HG03196 (cell line): ENCODE measurements at regions not wholly inside any gene's neighbourhood (a gene's known extent, or its start where the extent isn't known, plus 50 kb on each side); places are given as distances from the start of the nearest gene placed in this dataset.

Experiments
- ATAC-seq: cut with Tn5 transposase; IDR thresholded peaks from one replicate; pipeline ENCODE4 v1.9.1; 2021; ENCODE audit not compliant: unreplicated experiment

DNA sequence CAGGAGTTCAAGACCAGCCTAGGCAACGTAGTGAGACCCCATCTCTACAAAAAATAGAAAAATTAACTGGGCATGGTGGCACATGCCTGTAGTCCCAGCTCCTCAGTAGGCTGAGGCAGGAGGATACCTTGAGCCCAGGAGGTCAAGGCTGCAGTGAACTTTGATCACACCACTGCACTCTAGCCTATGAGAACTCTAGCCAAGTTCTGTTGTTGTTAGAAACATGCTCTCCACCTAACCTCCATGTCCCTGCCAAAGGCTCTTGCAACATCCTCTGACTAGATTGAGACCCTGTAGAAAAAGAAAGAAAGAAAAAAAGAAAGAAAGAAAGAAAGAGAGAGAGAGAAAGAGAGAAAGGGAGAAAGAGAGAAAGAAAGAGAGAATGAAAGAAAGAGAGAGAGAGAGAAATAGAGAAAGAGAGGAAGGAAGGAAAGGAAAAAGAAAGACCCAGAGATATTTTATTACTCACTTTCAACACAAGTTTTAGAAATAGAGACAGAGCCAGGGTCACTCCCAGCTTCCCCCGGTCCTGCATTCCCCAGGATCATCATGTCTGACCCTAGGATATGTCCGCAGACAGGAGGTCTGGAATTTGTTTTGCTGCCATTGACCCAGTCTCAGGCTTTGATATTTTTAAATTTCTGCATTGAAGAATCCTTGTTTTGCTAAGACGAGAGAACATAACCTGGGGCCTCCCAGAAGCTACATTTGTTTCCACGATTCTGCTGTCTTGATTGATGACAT, 376.5 kb upstream of the CDH5 start:
- no peak for ATAC-seq

GRCh38 chr16:65988024-65988595, 378.4 kb upstream of the CDH5 start:
- ATAC-seq: no peak

DNA sequence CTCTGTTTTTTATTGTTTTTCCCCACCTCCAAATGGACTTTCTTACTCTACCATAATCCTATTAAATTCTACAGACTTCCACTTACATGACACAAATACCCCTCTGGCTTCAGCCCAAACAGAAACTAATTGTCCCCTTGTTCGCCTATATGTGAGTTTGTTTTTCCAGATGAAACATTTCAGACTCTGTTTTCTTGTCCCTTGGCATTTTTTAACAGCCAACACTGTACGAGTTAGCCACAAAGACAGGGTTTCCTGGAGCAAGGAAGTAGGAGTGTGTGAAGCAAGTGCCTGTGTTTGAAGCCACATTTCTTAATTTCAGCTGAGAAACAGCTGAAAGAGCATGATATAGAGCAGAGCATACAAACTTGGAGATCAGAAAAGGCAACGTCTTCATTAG, 382.2 kb upstream of the CDH5 start:
- ATAC-seq: no peak

DNA sequence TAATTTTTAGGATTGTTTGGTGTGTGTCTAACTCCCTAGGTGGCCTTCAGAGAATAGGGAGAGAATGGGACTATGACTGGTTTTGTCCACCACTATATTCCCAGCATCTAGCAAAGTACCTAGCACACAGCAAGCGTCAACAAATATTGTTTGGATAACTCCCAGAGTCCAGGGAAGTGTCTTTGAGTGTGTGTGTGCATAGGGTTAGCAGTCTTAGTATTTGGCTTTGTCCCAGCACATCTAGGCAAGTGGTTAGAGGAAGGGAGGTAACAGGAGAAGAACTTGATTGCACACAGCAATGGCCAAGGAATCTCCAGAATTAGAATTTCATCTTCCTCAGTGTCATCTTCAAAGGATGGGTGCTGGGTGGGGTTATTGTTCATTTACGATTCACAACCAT, 385.4 kb upstream of the CDH5 start:
- no peak for ATAC-seq

DNA sequence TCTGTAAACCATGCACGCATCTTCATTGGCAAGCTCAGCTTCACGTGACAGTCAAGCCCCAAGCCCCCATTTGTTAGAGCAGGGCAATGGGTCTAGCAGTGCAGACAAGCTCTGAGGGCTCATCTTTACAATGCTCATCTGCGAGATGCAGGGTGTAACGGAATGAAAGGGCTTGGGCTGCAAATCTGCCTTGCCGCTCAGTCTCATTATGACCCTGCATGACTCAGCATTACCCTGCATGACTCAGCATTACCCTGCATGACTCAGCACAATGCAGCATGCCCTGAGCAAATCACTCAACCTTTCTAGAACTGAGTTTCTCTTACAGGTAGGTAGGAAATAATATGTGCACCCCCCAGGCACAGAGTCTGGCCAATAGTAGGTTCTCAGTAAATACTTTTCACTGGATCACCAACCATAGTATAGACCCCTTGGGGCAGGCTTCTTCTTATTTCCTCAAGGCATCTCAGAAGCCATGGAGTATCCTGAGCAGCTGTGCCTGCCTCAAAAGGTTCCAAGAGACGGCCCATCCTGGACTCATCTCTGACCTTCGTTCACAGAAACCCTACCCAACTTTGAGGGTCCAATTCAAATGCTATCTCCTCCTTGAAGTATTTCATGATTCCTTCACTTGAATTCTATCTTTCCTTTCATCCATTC, 391.3 kb upstream of the CDH5 start:
- no peak for ATAC-seq

DNA sequence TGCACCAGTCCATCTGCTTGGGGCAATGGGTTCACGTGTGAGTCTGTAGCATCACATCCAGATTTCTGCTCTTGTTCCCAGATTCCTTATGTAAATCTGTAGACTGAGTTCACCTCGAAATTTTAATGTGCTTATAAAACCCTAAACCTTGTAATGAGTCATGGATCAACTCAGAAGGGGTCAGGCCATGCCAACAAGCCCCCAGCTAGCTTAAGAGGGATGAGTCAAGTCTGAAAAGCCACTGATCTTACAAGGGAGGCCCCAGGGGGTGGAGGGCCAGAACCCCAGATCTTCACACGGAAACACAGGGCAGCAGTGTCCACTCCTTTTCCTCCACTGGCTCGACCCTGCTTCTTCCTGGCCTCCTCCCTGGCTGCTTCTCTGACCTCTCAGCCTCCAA, 399.1 kb upstream of the CDH5 start:
- no peak for ATAC-seq

- no peak for ATAC-seq
These were observed 400.9 kb upstream of the CDH5 start for GRCh38 chr16:65965628-65966027.

DNA sequence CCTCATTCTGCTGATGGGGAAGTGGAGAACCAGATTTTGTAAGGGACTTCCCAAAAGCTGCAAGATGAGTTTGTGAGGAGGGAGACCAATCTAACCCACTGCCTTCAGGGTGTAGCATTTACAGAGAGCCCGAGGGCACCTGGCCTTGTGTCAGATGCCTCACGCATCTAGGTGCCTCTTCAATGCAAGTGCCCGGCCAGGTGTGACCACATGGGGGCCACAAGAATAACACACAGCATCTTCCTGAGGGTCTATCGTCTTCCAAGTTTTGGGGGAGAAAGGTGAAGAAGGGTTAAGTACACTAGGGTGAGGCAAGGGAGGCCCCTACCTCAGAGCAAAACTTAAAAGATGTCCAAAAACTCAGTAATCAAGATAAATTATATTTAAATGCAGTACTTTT, 401.7 kb upstream of the CDH5 start:
- no peak for ATAC-seq

DNA sequence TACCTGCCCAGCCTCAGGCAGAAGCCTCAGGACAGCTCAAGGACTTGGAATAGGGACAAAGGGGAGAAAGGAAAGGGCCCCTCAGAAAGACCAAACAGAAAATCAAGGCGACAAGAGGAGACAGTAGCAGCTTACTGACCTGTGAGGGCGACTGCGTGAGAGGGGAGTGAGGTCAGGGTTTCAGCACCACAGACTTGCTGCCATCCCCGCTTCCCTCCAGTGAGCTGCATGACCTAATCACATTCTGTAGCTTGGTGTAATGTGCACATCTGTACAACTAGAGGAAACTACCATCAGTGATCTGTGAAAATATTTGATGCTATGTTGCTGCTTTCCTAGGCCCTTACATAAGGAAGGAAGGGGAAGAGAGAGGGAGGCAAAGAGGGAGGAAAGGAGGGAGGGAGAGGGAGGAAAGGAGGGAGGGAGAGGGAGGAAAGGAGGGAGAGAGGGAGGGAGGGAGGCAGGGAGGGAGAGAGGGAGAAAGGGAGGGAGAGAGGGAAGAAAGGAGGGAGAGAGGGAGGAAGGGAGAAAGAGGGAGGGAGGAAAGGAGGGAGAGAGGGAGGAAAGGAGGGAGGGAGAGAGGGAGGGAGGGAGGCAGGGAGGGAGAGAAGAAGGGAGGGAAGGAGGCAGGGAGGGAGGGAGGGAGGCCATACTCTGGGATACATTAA, 404.9 kb upstream of the CDH5 start:
- ATAC-seq: no peak

DNA sequence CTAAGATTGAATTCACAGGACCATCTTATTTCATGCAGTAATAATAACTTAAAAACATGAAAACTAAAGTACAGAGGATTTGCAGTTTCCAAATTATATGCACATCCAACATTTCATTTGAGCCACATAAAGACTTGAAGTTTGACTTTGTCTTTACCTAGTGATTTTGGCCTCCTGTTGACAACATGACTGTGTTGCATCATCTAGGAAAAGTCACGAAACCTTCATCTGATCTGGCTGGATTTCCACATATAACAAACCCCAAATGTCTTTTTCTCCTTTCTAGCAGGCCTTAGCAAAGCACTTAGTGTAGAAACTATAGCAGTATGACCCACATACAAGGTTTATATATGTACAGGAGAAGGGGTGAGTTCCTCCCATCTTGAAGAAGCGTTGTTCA, 406.5 kb upstream of the CDH5 start:
- ATAC-seq: no peak

DNA sequence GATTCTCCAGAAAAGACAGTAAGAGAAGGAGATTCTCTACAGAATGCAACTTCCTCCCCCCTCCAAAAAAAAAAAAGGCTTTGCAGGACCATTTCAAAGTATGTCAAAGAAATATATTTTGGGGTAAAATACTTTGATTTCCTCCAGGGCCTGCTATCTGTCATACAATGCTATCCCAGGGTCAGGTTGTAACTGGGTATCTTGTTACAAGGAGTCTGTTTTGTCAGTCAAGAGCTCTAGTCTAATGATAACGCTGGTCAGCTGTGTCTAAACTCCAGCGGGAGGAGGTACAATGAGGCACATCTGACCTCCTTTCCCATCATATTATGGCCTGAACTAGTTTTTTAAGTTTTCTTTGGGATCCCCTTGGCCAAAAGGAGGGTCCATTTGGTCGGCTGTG, 408.4 kb upstream of the CDH5 start:
- ATAC-seq: no peak

- ATAC-seq: no peak
These were observed 410.4 kb upstream of the CDH5 start for GRCh38 chr16:65956100-65956499.

GRCh38 chr16:65954446-65954845, 412.0 kb upstream of the CDH5 start:
- no peak for ATAC-seq

DNA sequence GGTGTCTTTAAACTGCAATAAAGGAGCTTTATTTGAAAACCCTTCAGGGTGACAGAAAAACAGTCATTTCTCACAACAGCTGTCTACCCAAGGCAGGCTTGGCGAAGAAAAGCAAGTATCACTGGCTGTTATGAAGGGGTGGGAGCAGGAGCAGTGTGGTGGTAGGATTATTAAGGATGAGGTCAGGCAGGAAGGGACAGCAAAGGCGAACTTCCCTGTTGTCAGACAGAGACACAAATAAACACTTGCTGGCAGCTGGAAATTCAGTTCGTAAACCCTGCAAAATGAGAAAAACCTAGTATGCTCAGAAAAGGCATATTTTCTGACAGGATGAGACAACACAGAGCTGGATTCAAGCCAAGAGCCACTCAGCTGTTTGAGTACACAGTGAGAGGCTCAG, 416.3 kb upstream of the CDH5 start:
- no peak for ATAC-seq

- no peak for ATAC-seq
These were observed 418.1 kb upstream of the CDH5 start for GRCh38 chr16:65948361-65948760.

GRCh38 chr16:65947951-65948350, 418.5 kb upstream of the CDH5 start:
- ATAC-seq: no peak

GRCh38 chr16:65945493-65945892, 421.0 kb upstream of the CDH5 start:
- no peak for ATAC-seq

DNA sequence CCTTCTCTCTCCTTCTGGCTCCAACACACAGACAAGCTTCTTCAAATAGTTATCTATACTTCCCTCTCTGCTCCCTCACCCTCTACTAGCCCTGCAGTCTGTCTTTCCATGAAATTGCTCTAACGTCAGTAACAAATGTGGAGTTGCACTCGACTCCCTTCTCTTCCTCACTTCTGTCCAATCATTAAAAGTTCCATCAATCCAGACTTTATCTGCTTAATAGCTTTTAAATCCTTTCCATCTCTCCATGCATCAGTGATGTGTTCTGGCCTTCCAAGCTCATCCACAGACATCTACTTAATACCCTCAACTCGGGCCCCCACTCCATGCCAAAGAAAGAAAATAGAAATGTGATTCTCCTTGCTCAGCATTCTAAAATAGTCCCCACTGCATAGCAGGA, 422.1 kb upstream of the CDH5 start:
- no peak for ATAC-seq

- no peak for ATAC-seq
These were observed 425.8 kb upstream of the CDH5 start for GRCh38 chr16:65940711-65941110.

GRCh38 chr16:65938083-65938482, 428.4 kb upstream of the CDH5 start:
- no peak for ATAC-seq

GRCh38 chr16:65937455-65937854, 429.0 kb upstream of the CDH5 start:
- ATAC-seq: no peak

- ATAC-seq: no peak
These were observed 430.4 kb upstream of the CDH5 start for GRCh38 chr16:65936096-65936495.
